ENCODE measurements at regions not wholly inside any gene's neighbourhood (a gene's known extent, or its start where the extent isn't known, plus 50 kb on each side); places are given as distances from the start of the nearest gene placed in this dataset.
"Not testable (repeated sequence)": the region's sequence is repeated elsewhere in the genome, so short reads cannot be mapped to it uniquely, and the experiment has no call there.

DNA sequence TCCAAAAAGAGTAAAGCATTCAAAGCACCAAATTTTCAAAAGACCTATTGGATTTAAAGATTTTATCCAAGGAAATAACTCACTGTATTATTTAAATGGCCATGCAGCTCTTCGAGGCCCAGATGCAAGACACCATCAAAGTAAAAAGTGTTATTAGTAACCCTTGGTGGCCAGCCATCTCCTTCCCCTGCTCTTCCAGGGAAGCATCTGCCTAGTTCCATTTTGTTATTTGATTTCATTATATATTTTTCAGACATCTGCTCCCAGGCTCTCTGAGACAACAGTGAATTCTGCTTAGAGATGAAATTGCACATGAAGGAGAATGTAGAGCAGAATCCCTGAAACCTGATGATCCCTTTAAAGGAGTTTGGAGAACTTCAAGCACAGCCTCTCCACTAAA lies 252.3 kb upstream of the TBX18 start:
- no peak for DNase-seq (ENCODE audit: low read depth, low spot score)

- peak; percentile 41 for DNase-seq (ENCODE audit: low read depth, low spot score)
Observed at GRCh38 chr6:85015396-85015990, 251.1 kb upstream of the TBX18 start.

GRCh38 chr6:85010865-85011264 lies 246.5 kb upstream of the TBX18 start:
- no peak for DNase-seq (ENCODE audit: low read depth, low spot score)

- DNase-seq (ENCODE audit: low read depth, low spot score), result no peak
Observed at GRCh38 chr6:85008296-85009009, 244.1 kb upstream of the TBX18 start.

GRCh38 chr6:85006362-85006761 lies 242.0 kb upstream of the TBX18 start:
- no peak for DNase-seq (ENCODE audit: low read depth, low spot score)

- no peak for DNase-seq (ENCODE audit: low read depth, low spot score)
Observed at GRCh38 chr6:85005494-85005893, 241.1 kb upstream of the TBX18 start.

GRCh38 chr6:85004361-85004995 lies 240.1 kb upstream of the TBX18 start:
- no peak for DNase-seq (ENCODE audit: low read depth, low spot score)

- no peak for DNase-seq (ENCODE audit: low read depth, low spot score)
Observed at GRCh38 chr6:85002847-85003246, 238.4 kb upstream of the TBX18 start.

GRCh38 chr6:85000001-85000400 lies 235.6 kb upstream of the TBX18 start:
- DNase-seq (ENCODE audit: low read depth, low spot score), result no peak

GRCh38 chr6:84998223-84998622 lies 233.8 kb upstream of the TBX18 start:
- DNase-seq (ENCODE audit: low read depth, low spot score), result no peak

- not testable (repeated sequence) for DNase-seq (ENCODE audit: low read depth, low spot score)
Observed at GRCh38 chr6:84988766-84989165, 224.4 kb upstream of the TBX18 start.

- DNase-seq (ENCODE audit: low read depth, low spot score), result not testable (repeated sequence)
Observed at GRCh38 chr6:84985490-84985889, 221.1 kb upstream of the TBX18 start.

DNA sequence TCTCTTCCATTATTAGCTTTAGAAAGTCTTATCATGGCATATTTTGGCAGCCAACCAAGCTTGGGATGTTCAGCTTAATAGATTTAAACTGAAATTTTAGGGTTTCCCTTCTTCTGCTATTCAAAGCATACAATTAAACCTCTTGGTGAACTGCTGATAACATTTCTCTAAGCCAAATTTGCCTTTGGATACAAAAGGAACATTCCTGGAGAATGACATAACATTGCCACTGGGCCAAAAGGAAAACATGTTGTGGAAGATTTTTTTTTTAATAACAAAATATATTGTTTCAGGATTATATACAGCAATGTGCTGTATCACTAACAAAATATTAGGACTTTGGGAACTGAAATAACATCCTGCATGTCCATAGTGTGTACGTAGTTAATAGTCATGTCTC lies 215.1 kb upstream of the TBX18 start:
- DNase-seq (ENCODE audit: low read depth, low spot score), result no peak

- DNase-seq (ENCODE audit: low read depth, low spot score), result no peak
Observed at GRCh38 chr6:84977363-84977705, 212.9 kb upstream of the TBX18 start.

GRCh38 chr6:84976526-84977362 lies 212.3 kb upstream of the TBX18 start:
- DNase-seq (ENCODE audit: low read depth, low spot score), result peak; percentile 67

- DNase-seq (ENCODE audit: low read depth, low spot score), result no peak
Observed at GRCh38 chr6:84975316-84975715, 210.9 kb upstream of the TBX18 start.

DNA sequence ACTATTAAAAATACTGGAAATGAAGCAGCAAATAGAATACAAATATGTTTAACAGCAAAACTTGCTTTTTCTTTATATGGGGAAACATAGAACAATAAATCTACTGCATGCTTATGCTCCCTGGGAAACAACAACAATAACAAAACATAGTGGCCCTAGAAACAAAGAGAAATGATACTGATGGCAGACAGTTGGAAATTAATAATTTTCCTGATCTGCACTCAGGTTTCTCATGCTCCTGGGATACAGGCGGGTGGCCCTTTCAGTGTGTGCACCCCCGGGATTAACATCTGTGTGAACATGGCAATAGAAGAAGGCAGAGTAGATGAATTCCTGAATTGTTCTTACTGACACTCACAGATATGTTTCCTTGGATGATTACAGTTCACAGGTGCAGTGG lies 209.2 kb upstream of the TBX18 start:
- DNase-seq (ENCODE audit: low read depth, low spot score), result no peak

DNA sequence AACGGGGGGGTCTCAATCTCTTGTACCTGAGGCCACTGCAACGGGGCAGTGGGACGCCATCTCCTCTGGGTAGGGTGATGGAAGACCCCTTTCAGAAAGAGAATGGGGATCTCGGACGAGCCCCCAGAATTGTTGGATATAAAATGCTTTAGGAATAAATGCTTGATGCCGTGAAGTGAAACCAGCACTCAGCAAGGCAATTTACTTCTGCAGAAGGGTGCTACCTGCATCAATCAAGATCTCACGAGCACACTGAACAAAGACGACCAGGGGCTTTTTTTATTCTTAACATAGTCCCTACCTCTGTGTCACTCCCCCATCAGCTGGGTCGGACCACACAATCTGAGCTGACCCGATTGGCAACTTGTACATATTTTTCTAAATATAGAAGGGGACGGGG lies 203.6 kb upstream of the TBX18 start:
- no peak for DNase-seq (ENCODE audit: low read depth, low spot score)

GRCh38 chr6:84967389-84967788 lies 203.0 kb upstream of the TBX18 start:
- DNase-seq (ENCODE audit: low read depth, low spot score), result no peak

GRCh38 chr6:84953111-84953755 lies 188.8 kb upstream of the TBX18 start:
- no peak for DNase-seq (ENCODE audit: low read depth, low spot score)

DNA sequence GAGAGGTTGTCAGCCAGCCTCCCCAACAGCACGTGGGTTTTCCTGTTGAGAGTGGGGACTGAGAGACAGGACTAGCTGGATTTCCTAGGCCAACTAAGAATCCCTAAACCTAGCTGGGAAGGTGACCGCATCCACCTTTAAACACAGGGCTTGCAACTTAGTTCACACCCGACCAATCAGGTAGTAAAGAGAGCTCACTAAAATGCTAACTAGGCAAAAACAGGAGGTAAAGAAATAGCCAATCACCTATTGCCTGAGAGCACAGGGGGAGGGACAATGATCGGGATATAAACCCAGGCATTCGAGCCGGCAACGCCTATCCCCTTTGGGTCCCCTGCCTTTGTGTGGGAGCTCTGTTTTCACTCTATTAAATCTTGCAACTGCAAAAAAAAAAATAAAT lies 180.5 kb upstream of the TBX18 start:
- DNase-seq (ENCODE audit: low read depth, low spot score), result not testable (repeated sequence)

GRCh38 chr6:84943905-84944304 lies 179.5 kb upstream of the TBX18 start:
- no peak for DNase-seq (ENCODE audit: low read depth, low spot score)

Data from brain pericyte (primary cell).